GM23338 (cell line): ENCODE measurements at regions not wholly inside any gene's neighbourhood (a gene's known extent, or its start where the extent isn't known, plus 50 kb on each side); places are given as distances from the start of the nearest gene placed in this dataset.

Source experiments
- ATAC-seq: fragments of 200-7000 bp; cut with Tn5 transposase; 3 replicates; pipeline ENCODE4 v1.9.1; 2020
- DNase-seq: peaks from one replicate; pipeline ENCODE4 v3.0.0-alpha.2; 2015; ENCODE audit warnings: low spot score
- H2AFZ ChIP-seq: fragments of 200-600 bp; sonication (generic); 2 replicates; pipeline ENCODE4 v1.8.0; 2016; ENCODE audit warnings: antibody characterized with exemption, mild to moderate bottlenecking, moderate library complexity
- H3F3A ChIP-seq: fragments of 200-600 bp; sonication (generic); replicated peaks from 2 replicates; pipeline ENCODE4 v1.8.0; 2017; ENCODE audit warnings: antibody characterized with exemption, mixed run types, low read depth
- H3K27ac ChIP-seq: fragments of 200-600 bp; sonication (generic); 2 replicates; pipeline ENCODE4 v1.6.1; 2016; ENCODE audit warnings: low read depth
- H3K27me3 ChIP-seq: fragments of 200-600 bp; sonication (generic); 2 replicates; pipeline ENCODE4 v1.8.0; 2016; ENCODE audit warnings: mild to moderate bottlenecking, mixed run types, moderate library complexity; ENCODE audit not compliant: insufficient read depth
- H3K36me3 ChIP-seq: fragments of 200-600 bp; sonication (generic); 2 replicates; pipeline ENCODE4 v1.8.0; 2016; ENCODE audit warnings: mild to moderate bottlenecking; ENCODE audit not compliant: insufficient read depth
- H3K4me1 ChIP-seq: fragments of 200-600 bp; sonication (generic); 2 replicates; pipeline ENCODE4 v1.8.0; 2016; ENCODE audit warnings: mild to moderate bottlenecking, moderate library complexity; ENCODE audit not compliant: insufficient read depth
- H3K4me2 ChIP-seq: fragments of 200-600 bp; sonication (generic); 2 replicates; pipeline ENCODE4 v1.7.1; 2017; ENCODE audit warnings: mixed run types
- H3K4me3 ChIP-seq: fragments of 200-600 bp; sonication (generic); 2 replicates; pipeline ENCODE4 v1.6.1; 2016; ENCODE audit warnings: mixed run types
- H3K79me2 ChIP-seq: fragments of 200-600 bp; sonication (generic); replicated peaks from 2 replicates; pipeline ENCODE4 v1.8.0; 2017; ENCODE audit warnings: mild to moderate bottlenecking; ENCODE audit not compliant: insufficient read depth
- H3K9me2 ChIP-seq: fragments of 200-600 bp; sonication (generic); 2 replicates; pipeline ENCODE4 v1.8.0; 2017; ENCODE audit not compliant: insufficient read depth
- H4K20me1 ChIP-seq: fragments of 200-600 bp; sonication (generic); replicated peaks from 2 replicates; pipeline ENCODE4 v1.8.0; 2017; ENCODE audit warnings: mild to moderate bottlenecking; ENCODE audit not compliant: insufficient read depth
- H3K27ac Mint-ChIP-seq: 2 replicates; pipeline ENCODE4 v1.8.0; 2020; ENCODE audit warnings: inconsistent platforms, mild to moderate bottlenecking, moderate library complexity, mixed read lengths
- H3K27me3 Mint-ChIP-seq: 3 replicates; pipeline ENCODE4 v1.8.0; 2022; ENCODE audit warnings: low read depth, mild to moderate bottlenecking, moderate library complexity, mixed read lengths, inconsistent platforms; ENCODE audit not compliant: insufficient read depth, poor library complexity
- H3K36me3 Mint-ChIP-seq: 3 replicates; pipeline ENCODE4 v1.8.0; 2021; ENCODE audit warnings: low read depth, mild to moderate bottlenecking, inconsistent platforms, moderate library complexity, mixed read lengths
- H3K4me1 Mint-ChIP-seq: 3 replicates; pipeline ENCODE4 v1.8.0; 2020; ENCODE audit warnings: mild to moderate bottlenecking, inconsistent platforms, mixed read lengths
- H3K4me3 Mint-ChIP-seq: 3 replicates; pipeline ENCODE4 v1.8.0; 2021; ENCODE audit warnings: moderate library complexity, mild to moderate bottlenecking, inconsistent platforms, mixed read lengths
- H3K9me3 Mint-ChIP-seq: 3 replicates; pipeline ENCODE4 v1.8.0; 2020; ENCODE audit warnings: moderate library complexity, mild to moderate bottlenecking, inconsistent platforms, mixed read lengths
- EZH2phosphoT487 ChIP-seq: fragments of 200-600 bp; sonication (generic); IDR thresholded peaks from one replicate; pipeline ENCODE4 v1.8.1; 2018; ENCODE audit warnings: antibody characterized with exemption; ENCODE audit not compliant: unreplicated experiment
- TF ChIP-seq, protein P1 (sequence below): IDR thresholded peaks from 2 replicates; pipeline ENCODE4 v1.6.1; 2016; ENCODE audit warnings: antibody characterized with exemption
- TF ChIP-seq, protein P2 (sequence below): fragments of 250-450 bp; sonication (Bioruptor Pico); IDR thresholded peaks from 2 replicates; pipeline ENCODE4 v1.5.0; 2020; ENCODE audit warnings: mild to moderate bottlenecking, moderate library complexity

DNA sequence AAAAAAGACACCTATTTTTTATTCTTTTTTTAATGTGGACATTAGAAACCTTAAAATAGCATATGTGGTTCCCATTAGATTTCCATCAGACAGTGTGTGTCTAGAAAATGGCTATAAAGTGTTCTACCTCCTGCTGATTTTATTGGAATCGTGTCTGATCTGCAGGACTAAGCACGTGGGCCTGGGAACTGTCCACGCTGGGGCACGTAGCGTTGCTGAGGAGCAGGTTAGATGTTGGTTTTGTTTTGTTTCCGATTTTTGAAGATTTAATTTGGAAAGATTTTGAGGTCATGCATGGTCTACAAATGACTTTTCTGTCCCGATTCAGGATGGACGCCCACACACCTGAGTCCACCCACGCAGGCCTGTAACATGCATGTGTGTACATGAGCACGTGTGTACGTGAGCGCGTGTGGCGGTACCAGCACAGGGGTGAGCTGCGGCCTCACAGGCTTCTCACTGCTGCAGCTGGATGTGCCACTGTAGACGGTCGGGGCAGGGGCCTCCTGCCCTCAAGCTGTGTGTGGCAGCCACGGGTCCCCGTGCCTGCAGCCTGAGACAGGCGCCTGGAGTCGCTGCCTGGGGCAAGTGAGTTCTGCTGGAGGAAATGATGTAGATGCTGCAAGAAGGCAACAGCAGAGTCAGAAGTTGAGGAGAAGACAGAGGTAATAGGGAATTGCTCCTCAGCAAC is 99.7 kb upstream of the CTDP1 start:
- no peak overlapping the region for H3K4me2 ChIP-seq
- no peaks in the 10 kb centered on the region for H3K9me2 ChIP-seq
- Mint-ChIP-seq H3K27ac (no peak overlapping the region), H3K9me3 (no peaks in the 10 kb centered on the region; the same call in 2 of the 3 replicates), H3K4me1 (peaks cover 4% of the 10 kb centered on the region), H3K36me3 (no peaks in the 10 kb centered on the region), H3K4me3 (no peak overlapping the region), H3K27me3 (peaks cover 6% of the 10 kb centered on the region)
- H2AFZ ChIP-seq = no peak overlapping the region
- no peaks in the 10 kb centered on the region for H3K4me1 ChIP-seq
- no peaks in the 10 kb centered on the region for H3K27me3 ChIP-seq
- TF ChIP-seq, protein P1, sequence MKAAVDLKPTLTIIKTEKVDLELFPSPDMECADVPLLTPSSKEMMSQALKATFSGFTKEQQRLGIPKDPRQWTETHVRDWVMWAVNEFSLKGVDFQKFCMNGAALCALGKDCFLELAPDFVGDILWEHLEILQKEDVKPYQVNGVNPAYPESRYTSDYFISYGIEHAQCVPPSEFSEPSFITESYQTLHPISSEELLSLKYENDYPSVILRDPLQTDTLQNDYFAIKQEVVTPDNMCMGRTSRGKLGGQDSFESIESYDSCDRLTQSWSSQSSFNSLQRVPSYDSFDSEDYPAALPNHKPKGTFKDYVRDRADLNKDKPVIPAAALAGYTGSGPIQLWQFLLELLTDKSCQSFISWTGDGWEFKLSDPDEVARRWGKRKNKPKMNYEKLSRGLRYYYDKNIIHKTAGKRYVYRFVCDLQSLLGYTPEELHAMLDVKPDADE = no peak
- TF ChIP-seq EZH2phosphoT487 = no peak
- TF ChIP-seq, protein P2, sequence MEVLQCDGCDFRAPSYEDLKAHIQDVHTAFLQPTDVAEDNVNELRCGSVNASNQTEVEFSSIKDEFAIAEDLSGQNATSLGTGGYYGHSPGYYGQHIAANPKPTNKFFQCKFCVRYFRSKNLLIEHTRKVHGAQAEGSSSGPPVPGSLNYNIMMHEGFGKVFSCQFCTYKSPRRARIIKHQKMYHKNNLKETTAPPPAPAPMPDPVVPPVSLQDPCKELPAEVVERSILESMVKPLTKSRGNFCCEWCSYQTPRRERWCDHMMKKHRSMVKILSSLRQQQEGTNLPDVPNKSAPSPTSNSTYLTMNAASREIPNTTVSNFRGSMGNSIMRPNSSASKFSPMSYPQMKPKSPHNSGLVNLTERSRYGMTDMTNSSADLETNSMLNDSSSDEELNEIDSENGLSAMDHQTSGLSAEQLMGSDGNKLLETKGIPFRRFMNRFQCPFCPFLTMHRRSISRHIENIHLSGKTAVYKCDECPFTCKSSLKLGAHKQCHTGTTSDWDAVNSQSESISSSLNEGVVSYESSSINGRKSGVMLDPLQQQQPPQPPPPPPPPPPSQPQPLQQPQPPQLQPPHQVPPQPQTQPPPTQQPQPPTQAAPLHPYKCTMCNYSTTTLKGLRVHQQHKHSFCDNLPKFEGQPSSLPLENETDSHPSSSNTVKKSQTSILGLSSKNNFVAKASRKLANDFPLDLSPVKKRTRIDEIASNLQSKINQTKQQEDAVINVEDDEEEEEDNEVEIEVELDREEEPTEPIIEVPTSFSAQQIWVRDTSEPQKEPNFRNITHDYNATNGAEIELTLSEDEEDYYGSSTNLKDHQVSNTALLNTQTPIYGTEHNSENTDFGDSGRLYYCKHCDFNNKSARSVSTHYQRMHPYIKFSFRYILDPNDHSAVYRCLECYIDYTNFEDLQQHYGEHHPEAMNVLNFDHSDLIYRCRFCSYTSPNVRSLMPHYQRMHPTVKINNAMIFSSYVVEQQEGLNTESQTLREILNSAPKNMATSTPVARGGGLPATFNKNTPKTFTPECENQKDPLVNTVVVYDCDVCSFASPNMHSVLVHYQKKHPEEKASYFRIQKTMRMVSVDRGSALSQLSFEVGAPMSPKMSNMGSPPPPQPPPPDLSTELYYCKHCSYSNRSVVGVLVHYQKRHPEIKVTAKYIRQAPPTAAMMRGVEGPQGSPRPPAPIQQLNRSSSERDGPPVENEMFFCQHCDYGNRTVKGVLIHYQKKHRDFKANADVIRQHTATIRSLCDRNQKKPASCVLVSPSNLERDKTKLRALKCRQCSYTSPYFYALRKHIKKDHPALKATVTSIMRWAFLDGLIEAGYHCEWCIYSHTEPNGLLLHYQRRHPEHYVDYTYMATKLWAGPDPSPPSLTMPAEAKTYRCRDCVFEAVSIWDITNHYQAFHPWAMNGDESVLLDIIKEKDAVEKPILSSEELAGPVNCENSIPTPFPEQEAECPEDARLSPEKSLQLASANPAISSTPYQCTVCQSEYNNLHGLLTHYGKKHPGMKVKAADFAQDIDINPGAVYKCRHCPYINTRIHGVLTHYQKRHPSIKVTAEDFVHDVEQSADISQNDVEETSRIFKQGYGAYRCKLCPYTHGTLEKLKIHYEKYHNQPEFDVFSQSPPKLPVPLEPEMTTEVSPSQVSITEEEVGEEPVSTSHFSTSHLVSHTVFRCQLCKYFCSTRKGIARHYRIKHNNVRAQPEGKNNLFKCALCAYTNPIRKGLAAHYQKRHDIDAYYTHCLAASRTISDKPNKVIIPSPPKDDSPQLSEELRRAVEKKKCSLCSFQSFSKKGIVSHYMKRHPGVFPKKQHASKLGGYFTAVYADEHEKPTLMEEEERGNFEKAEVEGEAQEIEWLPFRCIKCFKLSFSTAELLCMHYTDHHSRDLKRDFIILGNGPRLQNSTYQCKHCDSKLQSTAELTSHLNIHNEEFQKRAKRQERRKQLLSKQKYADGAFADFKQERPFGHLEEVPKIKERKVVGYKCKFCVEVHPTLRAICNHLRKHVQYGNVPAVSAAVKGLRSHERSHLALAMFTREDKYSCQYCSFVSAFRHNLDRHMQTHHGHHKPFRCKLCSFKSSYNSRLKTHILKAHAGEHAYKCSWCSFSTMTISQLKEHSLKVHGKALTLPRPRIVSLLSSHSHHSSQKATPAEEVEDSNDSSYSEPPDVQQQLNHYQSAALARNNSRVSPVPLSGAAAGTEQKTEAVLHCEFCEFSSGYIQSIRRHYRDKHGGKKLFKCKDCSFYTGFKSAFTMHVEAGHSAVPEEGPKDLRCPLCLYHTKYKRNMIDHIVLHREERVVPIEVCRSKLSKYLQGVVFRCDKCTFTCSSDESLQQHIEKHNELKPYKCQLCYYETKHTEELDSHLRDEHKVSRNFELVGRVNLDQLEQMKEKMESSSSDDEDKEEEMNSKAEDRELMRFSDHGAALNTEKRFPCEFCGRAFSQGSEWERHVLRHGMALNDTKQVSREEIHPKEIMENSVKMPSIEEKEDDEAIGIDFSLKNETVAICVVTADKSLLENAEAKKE (CRISPR knock-in tag) = no peak
- no peak for DNase-seq
- H3K27ac ChIP-seq = no peak overlapping the region
- ATAC-seq = no peak
- no peaks in the 10 kb centered on the region for H3K36me3 ChIP-seq
- no peak overlapping the region for H3K4me3 ChIP-seq
- no peaks in the 10 kb centered on the region for H4K20me1 ChIP-seq
- no peaks in the 10 kb centered on the region for H3K79me2 ChIP-seq
- peaks cover 12% of the 10 kb centered on the region for H3F3A ChIP-seq
